ENCODE measurements at regions not wholly inside any gene's neighbourhood (a gene's known extent, or its start where the extent isn't known, plus 50 kb on each side); places are given as distances from the start of the nearest gene placed in this dataset.

DNA sequence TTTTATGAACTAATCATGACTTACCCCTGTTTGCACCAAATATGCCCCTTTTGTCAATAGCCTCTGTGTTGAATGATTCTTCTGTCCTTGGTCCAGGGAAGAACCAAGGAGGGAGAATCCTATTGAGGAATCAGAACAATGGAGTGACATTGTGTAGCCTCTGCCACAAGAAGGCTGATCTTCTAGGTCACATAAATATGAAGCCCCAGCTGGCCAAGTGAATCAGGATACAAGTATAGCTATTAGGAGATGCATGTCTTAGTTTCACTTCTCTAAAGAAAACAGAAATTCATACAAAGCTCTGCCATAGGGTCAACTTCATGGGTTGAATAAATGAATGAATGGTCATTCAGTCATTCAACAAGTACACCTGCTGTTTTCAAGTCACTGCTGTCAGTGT lies 118.2 kb upstream of the BLID start:
- no peak for TF ChIP-seq CTCF (conservative IDR thresholded peaks at IDR 0.05)
- TF ChIP-seq ZFX (IDR thresholded peaks at IDR 0.05): no peak

Measured in C4-2B (cell line).